HEK293 (cell line): ENCODE measurements at regions not wholly inside any gene's neighbourhood (a gene's known extent, or its start where the extent isn't known, plus 50 kb on each side); places are given as distances from the start of the nearest gene placed in this dataset.

Experiments used
- CTCF ChIP-seq: fragments of 450-650 bp; formaldehyde crosslinking; IDR thresholded peaks from 2 replicates; pipeline ENCODE4 v1.5.1; 2016; ENCODE audit warnings: missing biosample characterization, missing genetic modification characterization
- FEZF1 ChIP-seq: fragments of 450-650 bp; formaldehyde crosslinking; IDR thresholded peaks from 2 replicates; pipeline ENCODE4 v1.5.1; 2016; ENCODE audit warnings: missing biosample characterization, missing genetic modification characterization
- GLI4 ChIP-seq: fragments of 450-650 bp; formaldehyde crosslinking; IDR thresholded peaks from 2 replicates; pipeline ENCODE4 v1.5.1; 2016; ENCODE audit warnings: missing biosample characterization, missing genetic modification characterization
- MYNN ChIP-seq: fragments of 450-650 bp; formaldehyde crosslinking; IDR thresholded peaks from 2 replicates; pipeline ENCODE4 v1.5.1; 2016; ENCODE audit warnings: missing biosample characterization, missing genetic modification characterization, borderline replicate concordance
- PATZ1 ChIP-seq: fragments of 450-650 bp; formaldehyde crosslinking; IDR thresholded peaks from 2 replicates; pipeline ENCODE4 v1.5.1; 2016; ENCODE audit warnings: missing biosample characterization, missing genetic modification characterization
- TCF7L2 ChIP-seq: IDR thresholded peaks from 2 replicates; pipeline ENCODE4 v1.6.1; 2011; ENCODE audit warnings: low read depth, mild to moderate bottlenecking, inconsistent platforms, low read length, moderate library complexity, borderline replicate concordance
- ZBTB6 ChIP-seq: fragments of 450-650 bp; formaldehyde crosslinking; IDR thresholded peaks from 2 replicates; pipeline ENCODE4 v1.5.1; 2017; ENCODE audit warnings: missing biosample characterization, missing genetic modification characterization
- ZNF133 ChIP-seq: fragments of 450-650 bp; formaldehyde crosslinking; IDR thresholded peaks from 2 replicates; pipeline ENCODE4 v1.5.1; 2016; ENCODE audit warnings: missing biosample characterization, missing genetic modification characterization
- ZNF366 ChIP-seq: fragments of 450-650 bp; formaldehyde crosslinking; conservative IDR thresholded peaks from 2 replicates; pipeline ENCODE4 v1.5.1; 2016; ENCODE audit warnings: missing biosample characterization, missing genetic modification characterization
- ZNF501 ChIP-seq: fragments of 450-650 bp; formaldehyde crosslinking; IDR thresholded peaks from 2 replicates; pipeline ENCODE4 v1.5.1; 2016; ENCODE audit warnings: missing biosample characterization, missing genetic modification characterization

- no peak for TF ChIP-seq TCF7L2
- TF ChIP-seq FEZF1 (tag by site-specific recombination), result no peak
- TF ChIP-seq GLI4 (tag by site-specific recombination), result no peak
- TF ChIP-seq CTCF (tag by site-specific recombination), result no peak
- TF ChIP-seq ZNF366 (tag by site-specific recombination), result no peak
- no peak for TF ChIP-seq PATZ1 (tag by site-specific recombination)
- no peak for TF ChIP-seq ZNF133 (tag by site-specific recombination)
- TF ChIP-seq MYNN (tag by site-specific recombination), result no peak
- TF ChIP-seq ZBTB6, result no peak
- no peak for TF ChIP-seq ZNF501
These were observed 459.0 kb upstream of the ATP2B1 start for GRCh38 chr12:90167518-90168208.
